ENCODE measurements at regions not wholly inside any gene's neighbourhood (a gene's known extent, or its start where the extent isn't known, plus 50 kb on each side); places are given as distances from the start of the nearest gene placed in this dataset.

- POLR2A ChIA-PET = no interaction called here
- Histone ChIP-seq H3K36me3 (ENCODE audit: control insufficient read depth in 2 of 2, insufficient read depth in 1 of 2, low read length in 2 of 2) (no peaks in the 10 kb centered on the region), H3K4me1 (ENCODE audit: control insufficient read depth, insufficient read depth, low read length) (no peaks in the 10 kb centered on the region), H3K4me3 (ENCODE audit: low read depth, low read length) (no peak overlapping the region), H3K27ac (ENCODE audit: extremely low read depth, low read depth, low read length) (no peak overlapping the region), H3K9me3 (ENCODE audit: control insufficient read depth, insufficient read depth, low read depth, low read length) (no peaks in the 10 kb centered on the region)
- CTCF ChIA-PET = no interaction called here
- TF ChIP-seq PBX3 (CRISPR knock-in tag; IDR thresholded peaks at IDR 0.05) = no peak
- no peak for TF ChIP-seq ZNF510 (tag by site-specific recombination; IDR thresholded peaks at IDR 0.05; ENCODE audit: insufficient replicate concordance)
- TF ChIP-seq ZNF266 (tag by site-specific recombination; IDR thresholded peaks at IDR 0.05; ENCODE audit: low read depth) = no peak
- TF ChIP-seq KLF17 (tag by site-specific recombination; IDR thresholded peaks at IDR 0.05) = no peak
- TF ChIP-seq ZNF670 (tag by site-specific recombination; IDR thresholded peaks at IDR 0.05; ENCODE audit: low read depth) = no peak
- TF ChIP-seq ZFP3 (tag by site-specific recombination; IDR thresholded peaks at IDR 0.05; ENCODE audit: low read depth) = no peak
- TF ChIP-seq ZNF239 (tag by site-specific recombination; IDR thresholded peaks at IDR 0.05) = no peak
- no peak for TF ChIP-seq ZBTB49 (tag by site-specific recombination; IDR thresholded peaks at IDR 0.05; ENCODE audit: low read depth)
- TF ChIP-seq ZNF138 (tag by site-specific recombination; IDR thresholded peaks at IDR 0.05; ENCODE audit: borderline replicate concordance) = no peak
- TF ChIP-seq REST (tag by site-specific recombination; IDR thresholded peaks at IDR 0.05) = no peak
- no peak for TF ChIP-seq ZNF10 (tag by site-specific recombination; IDR thresholded peaks at IDR 0.05)
- no peak for TF ChIP-seq PRDM2 (tag by site-specific recombination; IDR thresholded peaks at IDR 0.05; ENCODE audit: borderline replicate concordance)
- TF ChIP-seq KLF16 (tag by site-specific recombination; IDR thresholded peaks at IDR 0.05) = no peak
Measured at GRCh38 chr1:61520401-61520800, 204.5 kb downstream of the TM2D1 start.

Data from HEK293 (cell line).